ENCODE measurements at regions not wholly inside any gene's neighbourhood (a gene's known extent, or its start where the extent isn't known, plus 50 kb on each side); places are given as distances from the start of the nearest gene placed in this dataset.
A peak's percentile ranks its signal among the peaks of the same experiment; 100 is the strongest.

DNA sequence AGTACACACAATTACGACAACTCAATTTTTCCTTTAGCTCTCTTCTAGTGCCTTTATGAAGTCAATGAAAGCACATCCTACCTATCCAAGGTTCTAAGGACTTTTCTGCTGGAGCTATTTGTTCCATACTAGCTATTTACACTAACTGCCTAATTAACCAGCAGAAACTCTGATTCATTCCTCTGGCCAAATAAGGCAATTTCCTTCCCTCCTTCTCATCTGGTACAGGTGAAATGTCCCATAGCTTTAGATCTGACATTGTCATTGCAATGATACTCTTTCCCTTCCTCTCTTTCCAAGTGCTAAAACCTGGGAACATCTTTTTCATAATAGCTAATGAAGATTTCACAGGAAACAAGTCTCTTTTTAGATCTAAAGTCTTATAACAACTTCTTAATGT lies 521.7 kb downstream of the SOX2 start:
- no peak for DNase-seq

DNA sequence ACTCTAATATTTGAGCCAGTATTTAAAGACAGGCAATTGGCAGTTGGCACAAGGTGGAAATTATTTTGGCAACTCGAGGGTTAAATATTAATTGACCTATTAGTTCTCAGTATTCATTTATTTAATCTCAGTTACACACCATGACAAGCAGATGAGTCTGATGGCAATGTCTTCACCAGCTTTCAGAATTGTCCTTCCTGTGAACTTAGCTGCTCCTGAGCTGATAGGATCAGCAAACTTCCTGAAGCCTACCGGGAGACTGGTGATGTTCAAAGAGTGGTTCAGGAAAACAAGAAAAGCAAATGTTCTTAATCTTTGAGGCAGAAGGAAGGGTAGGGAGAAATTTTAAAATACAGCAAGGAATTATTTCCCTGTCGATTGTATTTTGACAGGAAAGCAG lies 522.2 kb downstream of the SOX2 start:
- DNase-seq: no peak

DNA sequence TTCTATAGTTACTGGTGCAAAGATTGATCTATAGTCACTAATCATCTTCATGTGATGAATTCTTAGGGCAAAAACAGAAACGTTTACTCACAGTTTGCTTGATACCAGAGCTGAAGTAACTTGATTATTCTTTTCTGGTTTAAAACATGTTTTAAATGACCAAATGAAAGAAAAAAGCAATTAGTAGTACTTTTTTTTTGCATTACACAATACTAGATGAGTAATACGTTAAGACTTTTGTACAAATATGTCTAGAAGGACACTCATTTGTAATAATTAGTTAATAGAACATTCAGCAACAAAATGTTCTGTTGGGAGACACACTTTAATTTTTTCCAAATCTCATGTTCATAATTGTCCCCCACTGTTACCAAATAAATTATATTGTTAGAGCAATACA lies 523.2 kb downstream of the SOX2 start:
- no peak for DNase-seq

DNA sequence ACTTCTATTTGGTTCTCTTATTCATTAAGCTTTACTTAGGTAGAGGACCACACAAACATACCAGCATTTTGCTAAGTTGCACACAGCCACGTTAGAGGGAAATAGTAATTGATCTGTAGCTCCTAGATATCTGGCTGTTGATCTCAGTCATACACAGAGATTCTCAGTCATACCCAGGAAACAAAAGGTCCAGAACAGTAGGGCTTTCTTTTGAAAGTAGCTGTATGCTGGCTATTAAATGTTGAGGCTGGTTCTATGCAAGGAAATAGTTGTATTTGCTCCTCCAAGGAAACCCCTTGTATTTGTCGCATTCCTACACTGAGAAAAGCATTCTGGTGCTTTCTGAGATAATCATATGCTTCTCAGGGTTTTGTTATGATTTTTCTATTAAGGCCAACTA lies 523.8 kb downstream of the SOX2 start:
- DNase-seq: no peak

DNA sequence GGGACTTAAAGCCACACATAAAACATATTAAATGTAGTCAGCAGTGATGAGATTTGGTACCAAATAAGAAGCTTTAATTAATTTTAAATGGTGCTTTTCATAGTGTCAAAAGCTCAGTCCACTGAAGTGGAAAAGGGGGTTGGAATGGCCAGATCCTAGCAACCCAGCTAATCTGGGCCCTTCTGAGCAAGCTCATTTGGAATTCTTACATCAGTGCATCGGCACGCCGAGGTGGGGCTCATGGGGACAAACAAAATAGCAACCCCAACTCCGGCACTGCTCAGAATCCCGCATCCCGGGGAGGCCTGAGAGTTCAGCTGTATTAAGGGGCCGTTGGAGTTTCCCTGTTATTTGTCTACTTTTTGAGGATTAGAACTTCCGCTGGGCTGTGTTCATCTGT lies 526.4 kb downstream of the SOX2 start:
- DNase-seq: no peak

DNA sequence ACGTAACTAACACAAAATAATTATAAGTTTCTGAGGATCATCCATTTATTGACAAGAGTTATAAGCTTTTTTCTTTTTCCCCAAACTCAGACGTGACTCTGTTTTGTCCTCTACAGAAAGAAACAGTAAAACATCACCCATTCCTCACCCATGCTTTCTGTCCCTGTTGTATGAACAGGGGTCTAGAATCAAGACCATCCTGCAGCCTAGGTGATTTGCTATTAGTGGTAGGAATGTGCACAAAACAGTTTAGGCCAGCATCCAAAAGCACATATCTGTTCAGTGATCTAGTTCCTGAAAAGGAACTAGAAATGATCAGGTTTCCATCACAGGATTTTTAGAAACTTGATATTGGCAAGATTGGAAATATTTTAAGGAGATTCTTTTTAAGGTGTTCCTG lies 527.6 kb downstream of the SOX2 start:
- no peak for DNase-seq

DNA sequence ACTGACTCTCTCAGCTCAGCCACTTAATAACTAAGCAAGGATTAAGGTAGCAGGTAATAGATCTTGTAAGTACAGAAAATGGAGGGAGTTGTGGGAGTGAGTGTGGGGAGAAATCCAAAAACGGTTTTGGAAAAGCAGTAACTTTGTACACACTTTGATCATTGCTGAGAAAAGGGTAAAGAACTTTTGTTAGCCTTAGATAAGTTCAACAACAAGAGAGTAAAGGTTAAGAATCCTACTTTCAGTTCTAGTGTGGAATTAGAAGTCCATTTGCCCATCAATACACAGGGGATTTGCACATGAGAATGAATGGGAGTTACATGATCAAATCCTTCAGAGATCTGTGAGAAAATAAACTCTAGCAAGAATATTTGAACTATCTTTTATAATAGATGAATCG lies 528.7 kb downstream of the SOX2 start:
- DNase-seq: no peak

DNA sequence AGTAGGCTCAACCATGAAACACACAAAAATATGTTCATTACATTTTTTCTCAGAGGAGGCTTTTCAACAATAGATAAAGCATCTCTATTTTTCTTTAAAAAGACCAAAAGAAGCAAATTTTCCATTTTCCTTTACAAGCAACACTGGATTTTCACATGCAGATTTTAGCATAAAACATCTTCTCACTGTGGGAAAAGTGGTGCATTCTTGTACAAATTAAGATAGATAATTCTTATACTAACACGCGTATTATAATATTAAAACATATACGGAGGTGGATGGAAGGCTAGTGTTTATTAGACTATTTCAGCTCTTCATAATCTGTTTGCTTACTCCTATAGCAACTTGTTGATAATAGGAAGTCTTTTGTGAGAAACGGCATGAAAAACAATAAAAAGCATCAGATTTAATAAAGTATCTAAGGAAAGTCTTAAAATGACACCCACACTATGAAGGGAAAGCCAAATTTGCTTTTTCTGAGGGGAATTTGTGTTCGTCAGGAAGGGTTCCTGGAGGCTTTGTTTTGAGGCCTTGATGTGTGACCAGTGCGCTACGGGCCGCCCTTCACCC lies 529.6 kb downstream of the SOX2 start:
- DNase-seq: no peak

DNA sequence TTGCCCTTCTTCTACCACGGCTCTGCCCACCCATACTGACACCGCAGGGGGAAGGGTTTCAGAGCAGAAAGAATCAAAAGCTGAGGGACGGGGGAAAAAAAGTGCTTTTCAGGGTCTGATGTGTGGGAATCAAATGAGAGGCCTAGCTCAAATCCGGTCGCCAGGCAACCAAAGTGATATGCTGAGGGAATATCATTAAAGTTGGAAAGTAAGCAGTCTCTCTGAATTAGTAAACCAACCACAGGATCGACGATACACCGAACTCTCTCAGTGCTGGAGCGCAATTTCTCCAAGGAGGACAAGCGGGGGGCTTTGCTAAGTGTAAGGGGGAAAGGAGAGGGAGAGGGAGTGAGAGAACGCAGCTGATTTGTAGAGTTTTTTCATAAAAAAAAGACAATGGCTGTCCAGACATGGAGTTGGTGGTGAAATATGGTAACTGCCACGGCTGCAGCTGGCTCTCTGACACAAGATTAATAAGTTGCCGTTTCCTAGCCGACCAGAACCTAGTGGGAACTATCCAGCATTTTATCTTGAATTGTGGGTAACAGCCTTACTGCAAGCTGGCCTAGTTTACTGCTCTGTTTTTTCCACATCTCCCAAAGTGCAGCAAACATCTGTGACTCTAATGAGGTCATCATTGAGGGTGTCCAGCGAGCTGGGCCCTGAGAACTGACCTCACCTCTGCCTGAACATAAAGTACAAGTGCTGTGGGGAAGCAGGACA lies 530.2 kb downstream of the SOX2 start:
- DNase-seq: peak in 1 of 2 experiments; percentile 5

DNA sequence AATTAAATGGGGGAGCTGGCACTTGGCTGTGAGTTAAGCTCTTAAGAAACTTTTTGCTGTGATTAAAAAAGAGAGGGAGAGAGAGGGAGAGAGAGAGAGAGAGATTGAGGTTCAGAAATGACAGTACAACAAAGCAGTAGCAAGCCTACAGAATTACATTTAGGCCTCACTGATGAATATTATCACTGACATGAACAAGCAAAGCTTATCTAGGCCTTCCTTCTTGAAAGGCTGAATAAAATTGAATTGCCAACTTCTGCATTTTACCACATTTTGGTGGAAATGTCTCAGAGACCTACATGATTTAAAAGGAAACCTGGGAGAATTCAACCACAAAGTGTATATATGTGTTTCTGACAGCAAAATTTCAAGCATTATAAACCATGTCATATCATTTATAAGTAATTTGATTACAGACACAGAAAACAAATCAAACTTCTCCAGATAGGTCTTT lies 530.8 kb downstream of the SOX2 start:
- DNase-seq: no peak

DNA sequence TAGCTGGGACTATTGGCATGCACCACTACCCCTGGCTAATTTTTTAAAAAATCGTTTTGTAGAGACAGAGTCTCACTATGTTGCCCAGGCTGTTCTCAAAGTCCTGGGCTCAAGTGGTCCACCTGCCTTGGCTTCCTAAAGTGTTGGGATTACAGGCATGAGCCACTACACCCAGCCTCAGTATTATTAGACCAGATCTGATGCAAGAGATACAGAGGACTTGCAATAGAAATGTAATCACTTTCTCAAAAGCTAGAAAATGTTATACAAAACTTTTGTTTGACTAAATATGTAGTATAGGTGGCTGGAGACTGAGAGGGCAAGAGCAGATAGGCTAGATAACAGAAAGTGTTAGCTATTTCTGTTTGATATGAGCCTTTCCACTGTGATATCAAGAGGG lies 531.9 kb downstream of the SOX2 start:
- no peak for DNase-seq

DNA sequence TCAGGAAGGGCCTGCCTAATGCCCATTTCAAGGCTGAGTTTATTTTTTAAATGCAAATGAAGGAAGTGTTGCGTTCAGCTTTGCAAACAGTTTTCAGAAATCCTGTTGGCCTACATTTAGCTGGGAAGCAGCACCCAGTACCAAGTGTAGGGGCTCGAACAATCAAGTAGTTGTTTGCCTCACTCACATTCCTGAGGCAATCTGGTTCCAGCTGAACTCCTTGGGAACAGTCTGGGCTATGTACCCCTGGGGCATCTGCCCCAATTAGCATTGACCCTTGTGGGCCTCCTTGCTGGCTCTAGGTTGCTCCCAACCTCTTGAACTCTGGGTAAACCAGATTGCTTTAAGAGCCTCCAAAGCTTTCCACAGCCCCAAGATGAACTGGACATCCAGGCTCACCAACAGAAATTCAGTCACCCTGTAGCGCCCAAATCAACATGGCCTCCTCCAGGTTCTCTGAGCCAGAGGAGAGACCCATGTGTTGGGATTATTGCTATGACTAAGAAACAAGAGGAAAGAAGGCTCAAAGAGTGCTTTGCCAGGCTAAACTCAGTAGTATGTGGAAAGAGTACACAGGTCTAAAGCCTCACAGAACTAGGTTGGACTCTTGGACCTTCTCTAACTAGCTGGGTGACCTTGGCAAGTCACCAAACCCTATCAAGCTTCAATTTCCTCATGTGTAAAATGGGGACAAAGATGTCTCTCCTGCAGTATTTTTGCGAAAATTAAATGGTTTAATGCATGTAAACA lies 532.7 kb downstream of the SOX2 start:
- DNase-seq: no peak

DNA sequence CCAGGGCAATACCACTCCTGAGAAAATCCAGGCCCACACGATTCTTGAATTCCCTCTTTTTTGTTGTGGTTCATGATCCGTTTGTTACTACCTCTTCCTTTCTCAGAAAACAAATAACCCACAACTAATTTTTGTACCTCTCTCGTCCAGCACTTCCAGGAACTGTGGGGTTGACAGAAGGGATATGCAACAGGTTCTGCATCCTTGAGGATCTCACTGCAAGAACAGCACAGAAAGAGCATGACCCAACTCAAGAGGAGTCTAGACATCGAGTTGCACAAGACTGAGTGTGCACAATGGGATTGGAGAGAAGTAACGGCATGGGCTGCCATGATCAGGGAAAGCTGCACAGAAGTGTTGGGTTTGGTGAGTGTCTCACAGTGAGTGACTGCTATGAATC lies 533.3 kb downstream of the SOX2 start:
- DNase-seq: no peak

DNA sequence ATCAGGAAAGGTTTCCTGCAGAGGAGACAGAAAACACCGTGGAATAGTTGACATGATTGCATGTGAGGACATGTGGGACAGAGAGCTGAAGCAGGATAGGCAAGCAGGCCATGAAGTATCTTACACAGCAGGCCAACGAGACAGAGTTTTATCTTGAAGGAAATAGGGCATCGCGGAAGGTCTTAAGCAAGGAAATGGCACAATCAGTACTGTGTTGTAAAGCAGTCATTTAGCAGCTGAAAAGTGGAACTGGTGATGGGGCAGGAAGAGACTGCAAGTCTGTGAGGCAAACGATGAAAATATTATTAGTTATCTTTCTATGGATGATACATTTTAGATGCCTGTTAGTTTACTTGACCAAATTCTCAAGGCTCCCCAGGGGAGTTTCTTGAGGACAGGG lies 535.1 kb downstream of the SOX2 start:
- DNase-seq: no peak

DNA sequence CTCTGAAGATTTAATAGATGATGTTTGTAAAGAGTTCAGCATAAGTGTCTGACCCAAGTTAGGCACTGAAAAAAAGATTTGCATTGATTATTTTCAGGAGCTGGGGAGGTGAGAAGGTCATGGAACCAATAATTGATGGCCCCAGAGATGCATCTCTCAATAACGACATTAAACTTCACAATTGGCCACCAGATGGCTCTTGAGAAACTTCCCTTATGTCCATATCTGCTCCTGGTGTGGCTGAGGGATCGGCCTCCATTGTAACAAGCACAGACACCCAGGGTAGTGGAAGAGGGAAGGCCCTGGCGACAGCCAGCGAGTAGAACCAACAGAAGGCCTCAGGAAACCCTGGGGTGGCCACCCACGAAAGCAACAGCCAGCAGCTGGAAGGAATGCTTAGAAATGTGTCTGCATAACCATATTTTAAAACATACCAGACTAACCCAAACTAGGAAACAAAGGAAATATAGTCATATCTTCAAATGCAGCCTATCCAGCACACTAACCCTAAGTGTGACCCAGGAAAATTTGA lies 536.7 kb downstream of the SOX2 start:
- peak in 1 of 2 experiments; percentile 35 for DNase-seq

DNA sequence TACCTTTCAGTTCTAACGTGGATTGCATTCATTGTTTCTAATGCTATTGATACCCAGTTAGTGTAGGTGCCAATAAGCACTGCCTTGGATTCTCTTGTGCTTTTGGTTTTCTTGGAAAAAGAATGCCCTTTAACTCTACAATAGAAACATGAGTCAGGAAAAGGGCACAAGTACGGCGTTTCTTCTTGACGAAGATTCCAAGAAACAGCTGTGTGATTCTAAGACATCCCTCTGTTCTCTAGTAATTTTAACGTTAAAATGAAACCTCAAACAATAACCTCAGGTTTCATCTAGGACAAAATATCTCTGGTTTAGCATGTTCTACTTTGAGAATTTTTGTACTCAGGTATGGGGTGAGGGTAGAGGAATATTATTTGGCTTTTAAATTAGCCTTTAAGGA lies 540.5 kb upstream of the ATP11B start:
- DNase-seq: no peak

DNA sequence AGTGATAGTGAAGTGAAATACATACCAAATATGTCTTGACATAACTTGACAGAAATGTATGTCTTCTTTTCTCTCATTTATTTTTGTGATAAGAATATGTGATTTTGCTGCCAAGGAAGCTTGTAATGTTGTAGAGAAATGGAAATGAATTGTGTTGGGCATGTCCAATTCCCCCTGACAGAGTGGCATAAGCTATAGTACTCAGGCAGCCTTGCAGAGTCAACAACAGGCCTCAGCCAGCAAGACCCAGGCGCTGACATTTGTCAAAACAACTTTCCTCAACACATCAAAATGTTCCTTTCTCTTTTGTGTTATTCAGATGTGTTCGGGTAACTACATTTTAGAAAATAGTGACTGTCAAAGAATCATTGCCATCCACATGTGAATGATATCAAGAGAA lies 538.1 kb upstream of the ATP11B start:
- DNase-seq: no peak

DNA sequence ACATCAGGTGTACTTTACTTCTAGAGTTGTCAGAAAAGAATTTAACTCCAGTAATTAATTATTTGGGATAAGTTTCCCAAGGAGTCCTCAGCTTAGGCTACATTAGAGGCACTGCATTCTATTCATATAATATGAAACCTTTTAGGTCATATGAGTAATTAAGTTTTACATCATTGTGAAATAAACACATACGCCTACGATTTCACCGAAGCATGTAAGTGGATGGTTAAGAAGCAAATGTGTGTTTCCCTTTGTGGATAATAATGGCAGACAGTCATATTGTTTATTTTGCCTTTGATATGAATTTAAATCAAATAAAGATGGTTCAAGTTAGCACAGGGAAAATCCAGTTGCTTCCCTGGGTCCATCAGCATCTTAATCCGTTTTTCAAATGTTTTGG lies 535.9 kb upstream of the ATP11B start:
- DNase-seq: no peak

DNA sequence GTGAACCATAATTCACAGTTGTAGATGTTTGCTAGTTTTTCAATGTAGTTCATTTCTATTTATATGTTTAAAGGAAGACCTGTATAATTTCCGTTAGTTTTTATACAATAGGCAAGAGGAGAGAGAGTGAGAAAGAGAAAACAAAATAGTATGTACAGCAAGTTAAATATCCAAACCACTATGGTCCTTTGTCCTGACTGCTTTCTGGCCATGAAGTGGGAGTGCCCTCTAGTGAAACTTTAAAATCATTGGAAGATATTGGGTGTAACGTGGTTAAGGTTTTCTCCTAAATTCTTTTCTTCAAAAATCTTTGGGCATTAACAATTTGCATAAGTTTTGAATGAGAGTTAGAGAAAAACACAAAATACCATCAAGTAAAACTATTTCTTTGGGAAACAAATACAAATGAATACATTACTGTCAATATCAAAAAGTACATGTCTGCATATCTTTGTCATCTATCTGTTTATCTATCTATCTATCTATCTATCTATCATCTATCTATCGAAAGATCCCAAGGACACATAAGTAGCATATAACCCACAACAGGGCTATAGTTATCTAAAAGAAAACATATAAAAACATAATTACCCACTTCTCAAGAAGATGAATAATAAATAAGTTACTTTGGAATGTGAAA lies 534.6 kb upstream of the ATP11B start:
- DNase-seq: peak; percentile 43 to 55

DNA sequence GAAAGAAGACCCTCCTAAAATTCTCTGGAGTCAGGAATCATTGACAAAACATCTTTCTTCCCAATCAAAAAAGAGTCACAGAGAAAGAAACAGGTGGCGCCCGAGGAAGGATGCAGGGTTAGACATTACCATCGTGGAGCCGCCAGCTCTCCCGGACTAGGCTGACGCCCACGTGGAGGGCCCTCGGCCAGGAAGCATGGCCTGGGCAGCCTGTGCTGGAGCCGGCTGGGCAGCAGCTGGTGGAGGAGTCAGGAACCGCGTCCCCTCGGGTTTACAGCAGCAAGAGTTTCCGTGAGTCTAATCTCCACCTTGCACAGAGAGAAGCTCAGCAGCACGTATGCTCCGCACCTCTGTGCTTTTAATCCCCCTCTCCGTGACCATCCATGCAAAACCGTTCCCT lies 533.7 kb upstream of the ATP11B start:
- peak in 1 of 2 experiments; percentile 12 for DNase-seq

DNA sequence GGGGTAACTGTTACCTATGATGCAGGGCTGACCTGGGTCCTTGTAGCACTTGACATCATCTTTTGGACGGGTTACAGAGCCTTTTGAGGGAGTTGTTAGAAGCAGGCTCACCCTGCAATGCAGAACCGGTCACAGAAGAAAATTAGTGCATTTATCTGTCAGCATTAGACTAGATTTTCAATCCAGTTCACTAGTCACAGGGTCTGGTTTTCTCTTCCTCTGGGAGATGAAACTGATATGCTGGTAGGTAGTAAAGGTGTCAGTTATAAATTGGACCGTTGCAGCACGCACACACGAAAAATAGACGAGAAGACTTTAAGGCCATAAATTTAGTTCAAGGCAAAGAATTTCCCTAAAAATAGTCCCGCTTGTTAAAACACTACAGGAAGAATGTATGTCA lies 532.3 kb upstream of the ATP11B start:
- DNase-seq: no peak

DNA sequence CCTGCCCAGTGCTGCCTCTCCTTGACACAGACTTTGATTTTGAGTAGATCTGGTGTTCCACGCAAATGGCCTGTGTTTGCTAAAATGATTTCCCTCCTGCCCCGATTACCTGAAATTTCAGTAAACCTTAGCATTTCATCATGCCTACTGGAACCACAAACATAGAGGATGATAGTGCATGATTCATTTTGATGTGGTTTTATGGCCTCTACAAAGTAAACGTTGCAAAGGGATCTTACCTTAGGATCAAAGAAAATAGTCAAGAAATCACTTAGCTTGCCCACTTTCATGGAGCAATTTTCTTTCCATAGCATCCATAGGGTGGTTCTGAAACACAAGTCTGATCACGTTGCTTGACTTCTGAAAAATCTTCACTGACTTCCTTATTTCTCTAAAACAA lies 524.6 kb upstream of the ATP11B start:
- no peak for DNase-seq

DNA sequence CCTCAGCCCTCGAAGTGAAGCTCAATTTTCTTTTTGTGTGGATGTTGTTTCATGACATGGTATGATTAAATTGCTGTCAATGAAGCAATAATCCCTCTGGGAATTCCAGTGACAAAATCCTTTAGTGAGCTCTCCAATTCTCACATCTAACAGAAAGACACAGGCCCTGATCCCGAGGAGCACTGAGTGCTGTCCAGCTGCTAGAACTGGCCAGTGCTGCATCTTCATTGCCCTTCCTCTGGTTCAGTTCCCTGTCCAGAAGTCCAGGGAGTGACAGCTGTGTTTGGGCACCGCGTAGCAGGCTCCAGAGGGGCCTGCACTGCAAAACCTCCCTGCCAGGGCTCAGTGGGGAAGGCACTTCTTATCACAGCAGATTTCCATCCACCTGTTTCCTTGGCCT lies 516.8 kb upstream of the ATP11B start:
- DNase-seq: no peak

DNA sequence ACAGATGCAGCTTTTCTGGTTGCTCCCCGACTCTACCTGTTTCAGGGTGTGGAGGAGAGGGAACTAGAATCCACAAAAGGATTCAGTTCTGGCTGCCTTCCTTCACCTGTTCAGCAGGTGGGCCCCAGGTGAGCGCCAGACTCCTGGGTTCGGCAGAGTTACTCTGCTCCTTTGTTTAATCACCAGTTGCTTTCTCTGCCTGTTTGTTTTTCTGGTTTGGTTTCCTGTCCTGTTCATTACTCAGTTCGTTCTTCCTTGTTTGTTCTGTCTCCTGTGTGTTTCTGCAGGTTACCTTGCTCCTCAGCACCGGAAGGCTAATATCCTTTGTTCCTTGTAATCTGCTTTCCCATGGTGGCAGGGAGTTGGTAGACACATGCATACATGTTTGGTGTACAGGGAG lies 508.5 kb upstream of the ATP11B start:
- peak; percentile 16 to 44 for DNase-seq

Data from NCI-H526 (cell line).